WTC11 (cell line): ENCODE measurements at regions not wholly inside any gene's neighbourhood (a gene's known extent, or its start where the extent isn't known, plus 50 kb on each side); places are given as distances from the start of the nearest gene placed in this dataset.

Source experiments
- ATF1 ChIP-seq: sonication (generic); formaldehyde crosslinking; IDR thresholded peaks from 2 replicates; pipeline ENCODE4 v1.8.1; 2023; ENCODE audit warnings: mild to moderate bottlenecking, moderate library complexity, missing genetic modification reagents
- CTCF ChIP-seq: fragments of 200-600 bp; IDR thresholded peaks from 2 replicates; pipeline ENCODE4 v1.8.0; 2022; ENCODE audit warnings: antibody characterized with exemption
- E2F4 ChIP-seq: sonication (generic); formaldehyde crosslinking; IDR thresholded peaks from 2 replicates; pipeline ENCODE4 v1.8.1; 2022; ENCODE audit warnings: low read depth, mild to moderate bottlenecking, moderate library complexity, missing genetic modification reagents, borderline replicate concordance
- FOXP1 ChIP-seq: sonication (generic); formaldehyde crosslinking; IDR thresholded peaks from 2 replicates; pipeline ENCODE4 v1.8.0; 2022; ENCODE audit warnings: missing genetic modification reagents, mild to moderate bottlenecking, moderate library complexity, borderline replicate concordance
- GABPB1 ChIP-seq: sonication (generic); formaldehyde crosslinking; IDR thresholded peaks from 2 replicates; pipeline ENCODE4 v1.8.1; 2023; ENCODE audit warnings: mild to moderate bottlenecking, missing genetic modification reagents
- NR1H2 ChIP-seq: sonication (generic); formaldehyde crosslinking; IDR thresholded peaks from 2 replicates; pipeline ENCODE4 v1.9.0; 2021; ENCODE audit warnings: mild to moderate bottlenecking, moderate library complexity, missing genetic modification reagents
- SMAD3 ChIP-seq: sonication (generic); formaldehyde crosslinking; IDR thresholded peaks from 2 replicates; pipeline ENCODE4 v1.8.0; 2022; ENCODE audit warnings: missing genetic modification reagents, mild to moderate bottlenecking, borderline replicate concordance
- SP1 ChIP-seq: sonication (generic); formaldehyde crosslinking; conservative IDR thresholded peaks from 2 replicates; pipeline ENCODE4 v1.8.1; 2022; ENCODE audit warnings: missing genetic modification reagents
- TF ChIP-seq, protein P1 (sequence below): sonication (generic); formaldehyde crosslinking; IDR thresholded peaks from 2 replicates; pipeline ENCODE4 v1.8.0; 2023; ENCODE audit warnings: missing genetic modification reagents

DNA sequence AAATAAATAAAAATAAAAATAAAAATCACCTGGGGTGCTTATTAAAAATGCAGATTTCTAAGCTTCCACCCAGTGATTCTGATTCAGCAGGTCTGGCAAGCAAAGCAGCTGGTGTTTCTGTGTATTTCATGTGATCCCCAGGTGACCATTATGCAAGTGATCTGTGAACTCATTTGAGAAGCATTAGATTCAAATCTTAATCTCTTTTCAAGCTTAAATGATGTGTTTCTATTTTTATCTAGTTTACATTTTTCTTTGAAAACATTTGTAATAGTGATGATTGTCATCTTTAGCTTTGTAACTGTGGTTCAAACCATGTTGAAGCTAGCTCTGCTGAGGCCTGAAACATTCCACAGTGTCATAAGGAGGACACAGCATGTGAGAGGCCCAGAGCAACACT, 804.8 kb upstream of the ZNF608 start:
- no peak for TF ChIP-seq CTCF
- no peak for TF ChIP-seq ATF1 (CRISPR knock-in tag)
- no peak for TF ChIP-seq SMAD3 (CRISPR knock-in tag)
- TF ChIP-seq E2F4 (CRISPR knock-in tag): no peak
- no peak for TF ChIP-seq FOXP1 (CRISPR knock-in tag)
- TF ChIP-seq NR1H2 (CRISPR knock-in tag): no peak
- TF ChIP-seq SP1: no peak
- TF ChIP-seq GABPB1 (CRISPR knock-in tag): no peak
- TF ChIP-seq, protein P1, sequence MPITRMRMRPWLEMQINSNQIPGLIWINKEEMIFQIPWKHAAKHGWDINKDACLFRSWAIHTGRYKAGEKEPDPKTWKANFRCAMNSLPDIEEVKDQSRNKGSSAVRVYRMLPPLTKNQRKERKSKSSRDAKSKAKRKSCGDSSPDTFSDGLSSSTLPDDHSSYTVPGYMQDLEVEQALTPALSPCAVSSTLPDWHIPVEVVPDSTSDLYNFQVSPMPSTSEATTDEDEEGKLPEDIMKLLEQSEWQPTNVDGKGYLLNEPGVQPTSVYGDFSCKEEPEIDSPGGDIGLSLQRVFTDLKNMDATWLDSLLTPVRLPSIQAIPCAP: no peak
